Caco-2 (cell line): ENCODE measurements at regions not wholly inside any gene's neighbourhood (a gene's known extent, or its start where the extent isn't known, plus 50 kb on each side); places are given as distances from the start of the nearest gene placed in this dataset.

Source experiments
- BruUV-seq: library from RNA; stranded (reverse); fragments of 400-500 nt; replicated peaks from 2 replicates; lab custom pipeline; 2021; lab: Mats Ljungman, UMichigan
- CTCF ChIA-PET: fragments of 300-600 bp; sonication (Branson Sonifier 250); formaldehyde crosslinking; loops from one replicate; lab custom pipeline; 2022; ENCODE audit warnings: antibody characterized with exemption; lab: Charles Lee
- POLR2A ChIA-PET: fragments of 300-600 bp; sonication (Branson Sonifier 250); formaldehyde crosslinking; loops from one replicate; lab custom pipeline; 2022; ENCODE audit warnings: antibody characterized with exemption; lab: Charles Lee
- DNase-seq, 2 experiments: peaks; one replicate each; pipeline versions ENCODE4 v3.0.0 to v3.0.0-alpha.2; 2020 to 2022
- H3K27me3 ChIP-seq: replicated peaks from 2 replicates; pipeline ENCODE4 v1.6.0; 2011; ENCODE audit warnings: low read length; ENCODE audit not compliant: control insufficient read depth, insufficient read depth
- H3K36me3 ChIP-seq: 2 replicates; pipeline ENCODE4 v1.5.1; 2011; ENCODE audit warnings: low read length; ENCODE audit not compliant: control insufficient read depth, insufficient read depth
- H3K4me1 ChIP-seq: fragments of 250-450 bp; sonication (Bioruptor Pico); 2 replicates; pipeline ENCODE4 v1.5.1; 2020; ENCODE audit warnings: mild to moderate bottlenecking
- H3K4me3 ChIP-seq: 2 replicates; pipeline ENCODE4 v1.5.1; 2011; ENCODE audit warnings: low read depth, mild to moderate bottlenecking, control low read depth, low read length
- H3K9me3 ChIP-seq: fragments of 250-450 bp; sonication (Bioruptor Pico); 2 replicates; pipeline ENCODE4 v1.5.1; 2020; ENCODE audit warnings: mild to moderate bottlenecking, moderate library complexity
- H3K27ac Mint-ChIP-seq: one replicate; pipeline ENCODE4 v1.8.0; 2022; ENCODE audit warnings: mixed read lengths; ENCODE audit not compliant: unreplicated experiment
- H3K27me3 Mint-ChIP-seq: one replicate; pipeline ENCODE4 v1.8.0; 2022; ENCODE audit warnings: mixed read lengths; ENCODE audit not compliant: insufficient read depth, unreplicated experiment
- H3K36me3 Mint-ChIP-seq: one replicate; pipeline ENCODE4 v1.8.0; 2022; ENCODE audit warnings: mild to moderate bottlenecking, mixed read lengths; ENCODE audit not compliant: insufficient read depth, unreplicated experiment
- H3K4me1 Mint-ChIP-seq: one replicate; pipeline ENCODE4 v1.8.0; 2022; ENCODE audit warnings: low read depth, mixed read lengths; ENCODE audit not compliant: unreplicated experiment
- H3K4me3 Mint-ChIP-seq: one replicate; pipeline ENCODE4 v1.8.0; 2022; ENCODE audit warnings: mild to moderate bottlenecking, moderate library complexity, mixed read lengths; ENCODE audit not compliant: unreplicated experiment
- H3K9me3 Mint-ChIP-seq: one replicate; pipeline ENCODE4 v1.8.0; 2022; ENCODE audit warnings: mixed read lengths; ENCODE audit not compliant: unreplicated experiment
- CTCF ChIP-seq, 2 experiments: fragments of 200-600 bp in 1 of 2; IDR thresholded peaks; 1 replicate in 1 of 2; 2 replicates in 1 of 2; pipeline versions ENCODE4 v1.5.1 to v1.8.0; 2011 to 2022; ENCODE audit warnings: antibody characterized with exemption in 1 of 2, control low read depth in 1 of 2, inconsistent platforms in 1 of 2, low read depth in 1 of 2, low read length in 1 of 2, mild to moderate bottlenecking in 1 of 2, moderate library complexity in 1 of 2; ENCODE audit not compliant: insufficient read depth in 1 of 2, severe bottlenecking in 1 of 2, unreplicated experiment in 1 of 2
- intact Hi-C: fragments of 100-400 bp; cut with micrococcal nuclease; formaldehyde crosslinking; loops from one replicate; pipeline ENCODE4 v1.10.0; 2022; ENCODE audit not compliant: unreplicated experiment

- ChIA-PET POLR2A (no interaction called here), CTCF (no interaction called here)
- intact Hi-C loops: no loop called here
- no peaks in the 10 kb centered on the region for H3K36me3 Mint-ChIP-seq
- H3K36me3 ChIP-seq: no peaks in the 10 kb centered on the region
- H3K4me3 Mint-ChIP-seq: no peak overlapping the region
- H3K4me1 Mint-ChIP-seq: no peaks in the 10 kb centered on the region
- no peaks in the 10 kb centered on the region for H3K9me3 ChIP-seq
- no peak overlapping the region for H3K4me3 ChIP-seq
- H3K27me3 Mint-ChIP-seq: peaks cover 13% of the 10 kb centered on the region
- no peak for TF ChIP-seq CTCF (IDR thresholded peaks at IDR 0.05; ENCODE audit: insufficient read depth in 1 of 2, low read depth in 1 of 2, low read length in 1 of 2, severe bottlenecking in 1 of 2, unreplicated experiment in 1 of 2)
- no peak overlapping the region for H3K27ac Mint-ChIP-seq
- no peak for DNase-seq
- BruUV-seq: no TSS peak
- H3K27me3 ChIP-seq: no peaks in the 10 kb centered on the region
- H3K9me3 Mint-ChIP-seq: no peaks in the 10 kb centered on the region
- no peaks in the 10 kb centered on the region for H3K4me1 ChIP-seq
Observed at GRCh38 chr22:49400941-49401598, 426.6 kb downstream of the BRD1 start.

GRCh38 chr22:49400136-49400940, 427.3 kb downstream of the BRD1 start:
- Histone ChIP-seq H3K9me3 (no peaks in the 10 kb centered on the region), H3K36me3 (no peaks in the 10 kb centered on the region), H3K27me3 (no peaks in the 10 kb centered on the region), H3K4me1 (no peaks in the 10 kb centered on the region), H3K4me3 (no peak overlapping the region)
- no peak for TF ChIP-seq CTCF (IDR thresholded peaks at IDR 0.05; ENCODE audit: insufficient read depth in 1 of 2, low read depth in 1 of 2, low read length in 1 of 2, severe bottlenecking in 1 of 2, unreplicated experiment in 1 of 2)
- CTCF ChIA-PET: no interaction called here
- Mint-ChIP-seq H3K36me3 (no peaks in the 10 kb centered on the region), H3K9me3 (peaks cover under 1% of the 10 kb centered on the region), H3K4me1 (no peaks in the 10 kb centered on the region), H3K27ac (no peak overlapping the region), H3K27me3 (peaks cover 11% of the 10 kb centered on the region), H3K4me3 (no peak overlapping the region)
- no peak for DNase-seq
- POLR2A ChIA-PET: no interaction called here
- intact Hi-C loops: no loop called here
- BruUV-seq: no TSS peak

GRCh38 chr22:49398646-49399045, 429.0 kb downstream of the BRD1 start:
- Mint-ChIP-seq H3K36me3 (no peaks in the 10 kb centered on the region), H3K4me1 (no peaks in the 10 kb centered on the region), H3K4me3 (no peak overlapping the region), H3K27ac (no peak overlapping the region), H3K27me3 (peaks cover 11% of the 10 kb centered on the region), H3K9me3 (peaks cover 7% of the 10 kb centered on the region)
- Histone ChIP-seq H3K9me3 (no peaks in the 10 kb centered on the region), H3K36me3 (no peaks in the 10 kb centered on the region), H3K4me1 (no peaks in the 10 kb centered on the region), H3K4me3 (no peak overlapping the region), H3K27me3 (no peaks in the 10 kb centered on the region)
- intact Hi-C loops: no loop called here
- ChIA-PET POLR2A (no interaction called here), CTCF (no interaction called here)
- no peak for TF ChIP-seq CTCF (IDR thresholded peaks at IDR 0.05; ENCODE audit: insufficient read depth in 1 of 2, low read depth in 1 of 2, low read length in 1 of 2, severe bottlenecking in 1 of 2, unreplicated experiment in 1 of 2)
- DNase-seq: no peak
- no TSS peak for BruUV-seq
